A673 (cell line): ENCODE measurements at regions not wholly inside any gene's neighbourhood (a gene's known extent, or its start where the extent isn't known, plus 50 kb on each side); places are given as distances from the start of the nearest gene placed in this dataset.

Experiments
- CTCF ChIP-seq: fragments of 300-800, 200-600 bp; sonication (generic); conservative IDR thresholded peaks from 2 replicates; pipeline ENCODE4 v1.5.1; 2017; ENCODE audit warnings: low read depth, mild to moderate bottlenecking, antibody characterized with exemption, low read length, moderate library complexity, mixed read lengths
- EZH2 ChIP-seq: fragments of 200-600 bp; sonication (generic); IDR thresholded peaks from 2 replicates; pipeline ENCODE4 v1.6.1; 2017; ENCODE audit warnings: borderline replicate concordance, low read depth, mild to moderate bottlenecking, mixed read lengths, antibody characterized with exemption, low read length; ENCODE audit not compliant: poor library complexity, severe bottlenecking

- TF ChIP-seq CTCF, result no peak
- no peak for TF ChIP-seq EZH2
Observed at GRCh38 chr2:5537180-5537688, 154.9 kb upstream of the SOX11 start.
